T-helper 2 cell (primary cell): ENCODE measurements at regions not wholly inside any gene's neighbourhood (a gene's known extent, or its start where the extent isn't known, plus 50 kb on each side); places are given as distances from the start of the nearest gene placed in this dataset.

Experiments
- DNase-seq, 5 experiments: peaks; one replicate each; pipeline versions ENCODE4 v3.0.0 to v3.0.0-alpha.2; 2012 to 2022

- DNase-seq = peak in 1 of 5 experiments; percentile 40
Measured at GRCh38 chr15:95265419-95265997, 1034.1 kb downstream of the MCTP2 start.

GRCh38 chr15:95266451-95267061 is 1035.2 kb downstream of the MCTP2 start:
- DNase-seq = no peak

GRCh38 chr15:95267481-95267880 is 1036.1 kb downstream of the MCTP2 start:
- no peak for DNase-seq

- DNase-seq = no peak
Measured at GRCh38 chr15:95269242-95270183, 1038.2 kb downstream of the MCTP2 start.

GRCh38 chr15:95274101-95274500 is 1042.7 kb downstream of the MCTP2 start:
- no peak for DNase-seq

- no peak for DNase-seq
Measured at GRCh38 chr15:95277266-95277665, 1045.9 kb downstream of the MCTP2 start.

GRCh38 chr15:95278532-95279245 is 1047.3 kb downstream of the MCTP2 start:
- DNase-seq = no peak

- DNase-seq = no peak
Measured at GRCh38 chr15:95279277-95280019, 1048.1 kb downstream of the MCTP2 start.

- DNase-seq = no peak
Measured at GRCh38 chr15:95280711-95281110, 1049.3 kb downstream of the MCTP2 start.

- DNase-seq = peak in 1 of 5 experiments; percentile 23
Measured at GRCh38 chr15:95281470-95281869, 1049.0 kb upstream of the NR2F2 start.

GRCh38 chr15:95284492-95284891 is 1046.0 kb upstream of the NR2F2 start:
- DNase-seq = no peak

- peak in 2 of 5 experiments; percentile 3 to 90 for DNase-seq
Measured at GRCh38 chr15:95284933-95285421, 1045.5 kb upstream of the NR2F2 start.

GRCh38 chr15:95286352-95286880 is 1044.1 kb upstream of the NR2F2 start:
- DNase-seq = no peak

GRCh38 chr15:95287720-95288103 is 1042.8 kb upstream of the NR2F2 start:
- DNase-seq = no peak

GRCh38 chr15:95288626-95289025 is 1041.9 kb upstream of the NR2F2 start:
- DNase-seq = no peak

- DNase-seq = no peak
Measured at GRCh38 chr15:95290176-95290974, 1040.1 kb upstream of the NR2F2 start.

GRCh38 chr15:95291898-95292472 is 1038.5 kb upstream of the NR2F2 start:
- DNase-seq = peak in 1 of 5 experiments; percentile 47

- DNase-seq = no peak
Measured at GRCh38 chr15:95292785-95293450, 1037.6 kb upstream of the NR2F2 start.

GRCh38 chr15:95293456-95294031 is 1037.0 kb upstream of the NR2F2 start:
- DNase-seq = no peak

GRCh38 chr15:95295363-95295762 is 1035.1 kb upstream of the NR2F2 start:
- DNase-seq = no peak
